ENCODE measurements at regions not wholly inside any gene's neighbourhood (a gene's known extent, or its start where the extent isn't known, plus 50 kb on each side); places are given as distances from the start of the nearest gene placed in this dataset.

GRCh38 chr14:40463886-40464285, 1031.7 kb upstream of the FBXO33 start:
- no peak for TF ChIP-seq POLR2A (IDR thresholded peaks at IDR 0.05)
- TF ChIP-seq CTCF (IDR thresholded peaks at IDR 0.05 in 8 of 11, conservative IDR thresholded peaks at IDR 0.05 in 3 of 11) = no peak
